ENCODE measurements at regions not wholly inside any gene's neighbourhood (a gene's known extent, or its start where the extent isn't known, plus 50 kb on each side); places are given as distances from the start of the nearest gene placed in this dataset.
"Not testable (repeated sequence)": the region's sequence is repeated elsewhere in the genome, so short reads cannot be mapped to it uniquely, and the experiment has no call there.

GRCh38 chr20:29409833-29410805, 1847.3 kb upstream of the DEFB115 start:
- no peak overlapping the region for H3K27ac Mint-ChIP-seq (ENCODE audit: unreplicated experiment)
- no peaks in the 10 kb centered on the region for H3K4me1 Mint-ChIP-seq (ENCODE audit: low read depth, unreplicated experiment)
- H3K9me3 Mint-ChIP-seq (ENCODE audit: unreplicated experiment), result peaks cover 40% of the 10 kb centered on the region

GRCh38 chr20:29410806-29411457, 1846.5 kb upstream of the DEFB115 start:
- TF ChIP-seq, protein P1, sequence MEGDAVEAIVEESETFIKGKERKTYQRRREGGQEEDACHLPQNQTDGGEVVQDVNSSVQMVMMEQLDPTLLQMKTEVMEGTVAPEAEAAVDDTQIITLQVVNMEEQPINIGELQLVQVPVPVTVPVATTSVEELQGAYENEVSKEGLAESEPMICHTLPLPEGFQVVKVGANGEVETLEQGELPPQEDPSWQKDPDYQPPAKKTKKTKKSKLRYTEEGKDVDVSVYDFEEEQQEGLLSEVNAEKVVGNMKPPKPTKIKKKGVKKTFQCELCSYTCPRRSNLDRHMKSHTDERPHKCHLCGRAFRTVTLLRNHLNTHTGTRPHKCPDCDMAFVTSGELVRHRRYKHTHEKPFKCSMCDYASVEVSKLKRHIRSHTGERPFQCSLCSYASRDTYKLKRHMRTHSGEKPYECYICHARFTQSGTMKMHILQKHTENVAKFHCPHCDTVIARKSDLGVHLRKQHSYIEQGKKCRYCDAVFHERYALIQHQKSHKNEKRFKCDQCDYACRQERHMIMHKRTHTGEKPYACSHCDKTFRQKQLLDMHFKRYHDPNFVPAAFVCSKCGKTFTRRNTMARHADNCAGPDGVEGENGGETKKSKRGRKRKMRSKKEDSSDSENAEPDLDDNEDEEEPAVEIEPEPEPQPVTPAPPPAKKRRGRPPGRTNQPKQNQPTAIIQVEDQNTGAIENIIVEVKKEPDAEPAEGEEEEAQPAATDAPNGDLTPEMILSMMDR (IDR thresholded peaks at IDR 0.05; ENCODE audit: partially characterized antibody, unreplicated experiment), result no peak
- DNase-seq, result no peak
- Mint-ChIP-seq H3K27ac (ENCODE audit: unreplicated experiment) (peak overlapping the region; percentile 17), H3K9me3 (ENCODE audit: unreplicated experiment) (peaks cover 40% of the 10 kb centered on the region), H3K36me3 (ENCODE audit: unreplicated experiment) (peaks cover 22% of the 10 kb centered on the region), H3K4me1 (ENCODE audit: low read depth, unreplicated experiment) (no peaks in the 10 kb centered on the region), H3K27me3 (ENCODE audit: unreplicated experiment) (peaks cover 21% of the 10 kb centered on the region), H3K4me3 (ENCODE audit: unreplicated experiment) (no peak overlapping the region)

More at GRCh38 chr20:29409833-29410805, 1847.3 kb upstream of the DEFB115 start:
- no peak for DNase-seq
- peaks cover 21% of the 10 kb centered on the region for H3K27me3 Mint-ChIP-seq (ENCODE audit: unreplicated experiment)
- TF ChIP-seq, protein P1 (IDR thresholded peaks at IDR 0.05; ENCODE audit: partially characterized antibody, unreplicated experiment), result no peak
- H3K4me3 Mint-ChIP-seq (ENCODE audit: unreplicated experiment), result no peak overlapping the region
- peaks cover 23% of the 10 kb centered on the region for H3K36me3 Mint-ChIP-seq (ENCODE audit: unreplicated experiment)

GRCh38 chr20:29411458-29411820, 1846.0 kb upstream of the DEFB115 start:
- Mint-ChIP-seq H3K27me3 (ENCODE audit: unreplicated experiment) (peaks cover 21% of the 10 kb centered on the region), H3K36me3 (ENCODE audit: unreplicated experiment) (peaks cover 21% of the 10 kb centered on the region), H3K27ac (ENCODE audit: unreplicated experiment) (peak overlapping the region; percentile 17), H3K9me3 (ENCODE audit: unreplicated experiment) (peaks cover 43% of the 10 kb centered on the region)
- not testable (repeated sequence) for DNase-seq; H3K4me3 Mint-ChIP-seq (ENCODE audit: unreplicated experiment); H3K4me1 Mint-ChIP-seq (ENCODE audit: low read depth, unreplicated experiment)

GRCh38 chr20:29419378-29419777, 1838.1 kb upstream of the DEFB115 start:
- H3K4me3 Mint-ChIP-seq (ENCODE audit: unreplicated experiment), result no peak overlapping the region
- H3K27me3 Mint-ChIP-seq (ENCODE audit: unreplicated experiment), result no peaks in the 10 kb centered on the region
- peaks cover 9% of the 10 kb centered on the region for H3K36me3 Mint-ChIP-seq (ENCODE audit: unreplicated experiment)
- H3K4me1 Mint-ChIP-seq (ENCODE audit: low read depth, unreplicated experiment), result no peaks in the 10 kb centered on the region
- no peak overlapping the region for H3K27ac Mint-ChIP-seq (ENCODE audit: unreplicated experiment)
- TF ChIP-seq, protein P1 (IDR thresholded peaks at IDR 0.05; ENCODE audit: partially characterized antibody, unreplicated experiment), result no peak
- H3K9me3 Mint-ChIP-seq (ENCODE audit: unreplicated experiment), result peaks cover 13% of the 10 kb centered on the region
- DNase-seq, result no peak

DNA sequence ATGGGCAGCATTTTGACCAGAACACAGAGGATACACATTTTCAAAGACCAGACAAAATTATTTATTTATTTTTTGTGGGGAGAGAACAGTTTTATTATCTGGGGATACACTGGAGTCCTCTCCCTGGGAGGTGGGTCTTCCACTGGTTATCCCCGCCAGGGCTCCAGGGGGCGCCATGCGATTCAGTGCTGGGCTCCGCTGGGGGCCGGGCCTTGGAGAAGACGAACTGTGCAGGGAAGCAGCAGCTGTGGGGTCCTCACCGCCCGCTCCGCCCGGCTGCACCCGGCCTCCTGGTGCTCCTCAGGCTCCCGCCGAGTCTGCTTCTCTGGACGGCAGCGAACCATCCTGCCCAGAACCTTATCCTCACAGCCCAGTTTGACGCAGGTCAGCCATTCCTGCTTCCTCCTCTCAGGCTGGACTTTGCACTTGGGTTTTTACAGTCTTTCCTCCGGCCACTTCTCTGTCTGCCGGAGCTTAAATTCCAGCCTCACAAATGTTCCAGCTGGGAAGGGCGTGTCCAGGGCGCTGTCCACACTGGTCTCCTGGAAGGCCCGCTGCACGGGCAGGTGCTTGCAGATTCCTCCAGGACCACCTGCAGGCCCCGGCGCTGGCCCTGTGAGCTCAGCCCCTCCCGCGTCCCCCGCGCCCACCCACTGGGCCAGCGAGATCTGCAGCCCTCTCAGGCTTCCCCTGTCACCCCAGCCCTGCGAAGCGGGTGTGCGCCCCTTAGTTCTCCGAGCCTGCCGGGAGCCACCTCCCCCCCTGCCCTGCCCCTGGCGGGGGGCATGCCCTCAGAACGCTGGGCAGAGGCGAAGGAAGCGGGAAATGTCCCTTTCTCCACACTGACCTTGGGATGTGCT, 1830.0 kb upstream of the DEFB115 start:
- no peak for DNase-seq

More for the DNA sequence above, 1830.0 kb upstream of the DEFB115 start:
- TF ChIP-seq, protein P1 (IDR thresholded peaks at IDR 0.05; ENCODE audit: partially characterized antibody, unreplicated experiment), result no peak
- peaks cover 8% of the 10 kb centered on the region for H3K9me3 Mint-ChIP-seq (ENCODE audit: unreplicated experiment)
- H3K4me3 Mint-ChIP-seq (ENCODE audit: unreplicated experiment), result no peak overlapping the region
- H3K27ac Mint-ChIP-seq (ENCODE audit: unreplicated experiment), result no peak overlapping the region
- no peaks in the 10 kb centered on the region for H3K4me1 Mint-ChIP-seq (ENCODE audit: low read depth, unreplicated experiment)
- peaks cover 3% of the 10 kb centered on the region for H3K36me3 Mint-ChIP-seq (ENCODE audit: unreplicated experiment)
- H3K27me3 Mint-ChIP-seq (ENCODE audit: unreplicated experiment), result peaks cover 2% of the 10 kb centered on the region

Data from glutamatergic neuron (in vitro differentiated cells).